ENCODE measurements at regions not wholly inside any gene's neighbourhood (a gene's known extent, or its start where the extent isn't known, plus 50 kb on each side); places are given as distances from the start of the nearest gene placed in this dataset.

DNA sequence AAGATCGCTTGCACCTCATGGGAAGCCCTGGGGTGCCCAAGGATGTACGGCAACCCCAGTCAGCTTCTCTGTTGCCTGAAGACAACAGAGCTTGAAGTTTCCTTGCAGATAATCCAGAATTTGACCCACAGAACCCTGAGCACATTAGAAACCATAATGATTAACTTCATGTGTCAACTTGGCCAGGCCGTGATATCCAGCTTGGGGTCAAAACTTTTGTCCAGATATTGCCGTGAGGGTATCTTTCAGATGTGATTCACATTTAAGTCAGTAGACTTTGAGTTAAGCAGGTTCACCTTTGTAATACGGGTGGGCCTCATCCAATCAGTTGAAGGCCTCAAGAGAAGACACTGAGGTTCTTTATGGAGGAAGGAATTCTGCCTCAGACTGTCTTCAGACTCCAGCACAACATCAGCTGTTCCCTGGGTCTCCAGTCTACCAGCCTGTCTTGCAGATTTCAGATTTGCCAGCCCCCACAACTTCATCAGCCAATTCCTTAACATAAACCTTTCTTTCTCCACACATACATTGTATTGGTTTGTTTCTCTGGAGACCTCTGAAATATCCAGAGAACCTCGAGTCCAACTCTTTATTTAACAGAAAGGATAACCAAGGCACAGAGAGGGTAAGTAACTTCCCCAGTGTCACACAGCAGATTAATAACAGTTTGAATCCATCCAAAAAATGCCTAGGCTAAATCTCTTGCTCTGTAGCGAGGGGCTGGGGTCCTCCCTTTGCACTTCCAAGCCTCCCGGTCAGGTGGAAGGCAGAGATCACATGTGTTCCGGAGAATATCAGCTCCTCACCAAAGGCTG, 171.1 kb downstream of the SALL1 start:
- TF ChIP-seq CTCF (IDR thresholded peaks at IDR 0.05) (no peak), POLR2A (IDR thresholded peaks at IDR 0.05) (no peak)
